ENCODE measurements at regions not wholly inside any gene's neighbourhood (a gene's known extent, or its start where the extent isn't known, plus 50 kb on each side); places are given as distances from the start of the nearest gene placed in this dataset.

DNA sequence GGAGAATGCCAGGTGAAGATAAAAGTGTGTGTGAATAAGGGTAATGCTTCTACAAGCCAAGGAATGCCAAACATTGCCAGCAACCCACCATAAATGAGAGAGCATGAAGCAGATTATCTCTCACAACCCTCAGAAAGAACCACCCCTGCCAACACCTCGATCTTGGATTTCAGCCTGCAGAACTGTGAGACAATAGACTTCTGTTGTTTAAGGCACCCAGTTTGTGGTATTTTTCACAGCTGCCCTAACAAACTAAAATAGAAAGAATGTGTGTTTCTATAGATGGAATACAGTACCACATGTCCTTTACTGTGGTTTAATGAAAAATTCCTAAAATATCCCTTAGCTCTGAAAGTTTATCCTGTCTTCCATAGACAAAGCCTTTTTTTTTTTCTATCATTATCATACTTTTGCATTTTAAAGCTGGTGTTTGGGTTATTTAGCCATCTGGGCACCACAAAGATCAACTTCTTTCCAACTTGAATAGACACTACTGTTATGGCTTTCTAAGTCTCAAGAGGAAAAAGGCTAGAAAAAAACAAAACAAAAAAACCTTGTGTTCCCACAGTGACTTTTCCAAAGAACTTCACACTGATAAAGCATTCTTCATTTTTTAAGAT is 505.6 kb downstream of the KCTD12 start:
- Mint-ChIP-seq H3K4me1 (ENCODE audit: low read depth) (no peaks in the 10 kb centered on the region), H3K4me3 (ENCODE audit: low read depth) (no peak overlapping the region), H3K27me3 (no peaks in the 10 kb centered on the region), H3K9me3 (ENCODE audit: low read depth) (peaks cover 3% of the 10 kb centered on the region), H3K27ac (no peak overlapping the region), H3K36me3 (ENCODE audit: insufficient read depth) (no peaks in the 10 kb centered on the region)
- TF ChIP-seq, protein P1, sequence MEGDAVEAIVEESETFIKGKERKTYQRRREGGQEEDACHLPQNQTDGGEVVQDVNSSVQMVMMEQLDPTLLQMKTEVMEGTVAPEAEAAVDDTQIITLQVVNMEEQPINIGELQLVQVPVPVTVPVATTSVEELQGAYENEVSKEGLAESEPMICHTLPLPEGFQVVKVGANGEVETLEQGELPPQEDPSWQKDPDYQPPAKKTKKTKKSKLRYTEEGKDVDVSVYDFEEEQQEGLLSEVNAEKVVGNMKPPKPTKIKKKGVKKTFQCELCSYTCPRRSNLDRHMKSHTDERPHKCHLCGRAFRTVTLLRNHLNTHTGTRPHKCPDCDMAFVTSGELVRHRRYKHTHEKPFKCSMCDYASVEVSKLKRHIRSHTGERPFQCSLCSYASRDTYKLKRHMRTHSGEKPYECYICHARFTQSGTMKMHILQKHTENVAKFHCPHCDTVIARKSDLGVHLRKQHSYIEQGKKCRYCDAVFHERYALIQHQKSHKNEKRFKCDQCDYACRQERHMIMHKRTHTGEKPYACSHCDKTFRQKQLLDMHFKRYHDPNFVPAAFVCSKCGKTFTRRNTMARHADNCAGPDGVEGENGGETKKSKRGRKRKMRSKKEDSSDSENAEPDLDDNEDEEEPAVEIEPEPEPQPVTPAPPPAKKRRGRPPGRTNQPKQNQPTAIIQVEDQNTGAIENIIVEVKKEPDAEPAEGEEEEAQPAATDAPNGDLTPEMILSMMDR (IDR thresholded peaks at IDR 0.05; ENCODE audit: unreplicated experiment) = no peak
- no peak for DNase-seq (ENCODE audit: low spot score, unreplicated experiment)

DNA sequence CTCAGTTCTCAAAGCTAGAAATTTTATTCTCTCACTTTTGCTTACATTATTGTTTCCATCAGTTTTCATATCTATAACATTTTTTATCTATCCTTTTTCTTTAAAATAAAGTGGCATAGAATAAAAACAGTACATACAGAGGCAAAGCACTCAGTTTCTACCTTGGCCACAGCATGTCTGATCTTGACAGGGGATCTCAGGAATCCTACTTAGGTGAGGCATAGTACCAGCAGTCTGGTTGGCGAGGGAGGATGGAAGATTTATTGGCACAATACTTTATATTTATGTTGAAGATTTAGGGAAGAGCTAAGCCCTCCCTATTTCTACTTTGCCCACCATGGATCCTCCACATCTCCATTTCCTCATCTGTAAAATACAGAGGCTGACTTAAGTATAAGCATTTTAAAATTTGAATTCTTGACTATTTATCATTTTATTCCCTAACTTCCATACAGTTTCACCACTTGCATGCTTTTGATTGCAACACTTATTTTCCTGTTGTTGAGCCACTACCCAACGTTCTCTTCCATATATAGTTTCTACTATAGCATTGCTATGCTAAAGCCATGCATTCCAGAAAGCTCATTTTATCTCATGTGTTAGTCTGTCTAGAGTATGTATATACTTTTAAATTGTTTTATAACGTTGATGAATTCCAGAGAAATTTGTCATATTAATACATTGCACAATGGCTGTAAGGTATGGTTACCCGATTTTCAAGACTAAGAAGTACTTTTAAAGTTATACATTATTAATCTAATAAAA is 506.7 kb downstream of the KCTD12 start:
- no peak for DNase-seq (ENCODE audit: low spot score, unreplicated experiment)
- H3K9me3 Mint-ChIP-seq (ENCODE audit: low read depth) = peaks cover 3% of the 10 kb centered on the region
- H3K27ac Mint-ChIP-seq = no peak overlapping the region
- TF ChIP-seq, protein P1 (IDR thresholded peaks at IDR 0.05; ENCODE audit: unreplicated experiment) = no peak
- no peaks in the 10 kb centered on the region for H3K4me1 Mint-ChIP-seq (ENCODE audit: low read depth)
- H3K27me3 Mint-ChIP-seq = no peaks in the 10 kb centered on the region
- H3K36me3 Mint-ChIP-seq (ENCODE audit: insufficient read depth) = no peaks in the 10 kb centered on the region
- no peak overlapping the region for H3K4me3 Mint-ChIP-seq (ENCODE audit: low read depth)

DNA sequence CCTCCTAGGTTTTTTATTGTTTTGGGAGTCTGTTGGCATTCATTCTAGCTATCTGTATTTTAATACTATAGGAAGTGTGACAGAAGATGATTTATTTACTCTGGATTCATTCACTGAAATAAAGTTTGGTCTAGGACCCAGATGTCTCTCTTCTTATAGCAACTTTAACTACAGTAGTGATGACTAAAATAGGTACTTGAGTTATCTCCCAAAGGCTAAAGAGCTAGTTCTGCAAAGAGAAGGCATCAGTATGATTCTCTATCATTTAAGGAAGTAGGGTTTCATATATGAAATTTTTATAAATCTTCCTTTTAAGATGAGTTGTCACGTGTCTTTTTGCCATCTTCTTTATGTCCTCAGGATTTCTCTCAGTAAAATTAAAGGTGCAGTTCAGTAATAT is 507.4 kb downstream of the KCTD12 start:
- no peak for DNase-seq (ENCODE audit: low spot score, unreplicated experiment)
- TF ChIP-seq, protein P1 (IDR thresholded peaks at IDR 0.05; ENCODE audit: unreplicated experiment) = no peak
- H3K36me3 Mint-ChIP-seq (ENCODE audit: insufficient read depth) = no peaks in the 10 kb centered on the region
- H3K4me1 Mint-ChIP-seq (ENCODE audit: low read depth) = no peaks in the 10 kb centered on the region
- no peak overlapping the region for H3K4me3 Mint-ChIP-seq (ENCODE audit: low read depth)
- no peak overlapping the region for H3K27ac Mint-ChIP-seq
- peaks cover 3% of the 10 kb centered on the region for H3K27me3 Mint-ChIP-seq
- H3K9me3 Mint-ChIP-seq (ENCODE audit: low read depth) = peaks cover 3% of the 10 kb centered on the region

GRCh38 chr13:76363682-76364289 is 522.4 kb downstream of the KCTD12 start:
- no peak overlapping the region for H3K4me3 Mint-ChIP-seq (ENCODE audit: low read depth)
- H3K9me3 Mint-ChIP-seq (ENCODE audit: low read depth) = no peaks in the 10 kb centered on the region
- TF ChIP-seq, protein P1 (IDR thresholded peaks at IDR 0.05; ENCODE audit: unreplicated experiment) = no peak
- H3K36me3 Mint-ChIP-seq (ENCODE audit: insufficient read depth) = no peaks in the 10 kb centered on the region
- H3K27ac Mint-ChIP-seq = no peak overlapping the region
- DNase-seq (ENCODE audit: low spot score, unreplicated experiment) = no peak
- no peaks in the 10 kb centered on the region for H3K4me1 Mint-ChIP-seq (ENCODE audit: low read depth)
- H3K27me3 Mint-ChIP-seq = no peaks in the 10 kb centered on the region

DNA sequence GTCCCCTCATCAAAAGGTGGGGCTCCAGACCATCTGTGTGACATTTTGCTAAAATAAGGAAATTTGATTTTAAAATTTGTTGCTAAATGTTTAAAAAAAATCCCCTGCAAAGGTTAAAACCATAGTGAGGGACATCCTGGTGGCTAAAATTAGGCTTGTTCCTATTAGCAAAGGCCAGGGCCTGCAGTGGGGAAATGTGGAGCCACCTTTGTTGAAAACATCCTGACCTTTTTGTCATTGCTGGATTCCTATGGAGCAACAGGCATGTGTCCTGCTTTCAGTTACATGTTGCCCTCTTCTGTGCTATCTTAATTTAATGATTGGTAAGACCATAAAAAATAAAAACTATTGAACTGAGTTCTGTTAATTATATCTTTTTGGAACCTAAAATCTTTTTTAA is 524.3 kb downstream of the KCTD12 start:
- H3K36me3 Mint-ChIP-seq (ENCODE audit: insufficient read depth) = no peaks in the 10 kb centered on the region
- H3K4me3 Mint-ChIP-seq (ENCODE audit: low read depth) = no peak overlapping the region
- H3K9me3 Mint-ChIP-seq (ENCODE audit: low read depth) = no peaks in the 10 kb centered on the region

More for the DNA sequence above, 524.3 kb downstream of the KCTD12 start:
- TF ChIP-seq, protein P1 (IDR thresholded peaks at IDR 0.05; ENCODE audit: unreplicated experiment) = no peak
- DNase-seq (ENCODE audit: low spot score, unreplicated experiment) = no peak
- Mint-ChIP-seq H3K4me1 (ENCODE audit: low read depth) (no peaks in the 10 kb centered on the region), H3K27ac (no peak overlapping the region), H3K27me3 (no peaks in the 10 kb centered on the region)
